ENCODE measurements at regions not wholly inside any gene's neighbourhood (a gene's known extent, or its start where the extent isn't known, plus 50 kb on each side); places are given as distances from the start of the nearest gene placed in this dataset.

GRCh38 chr7:109522585-109522984 is 952.9 kb downstream of the DNAJB9 start:
- TF ChIP-seq POLR2A (IDR thresholded peaks at IDR 0.05) (no peak), POLR2AphosphoS5 (IDR thresholded peaks at IDR 0.05; ENCODE audit: insufficient read depth in 1 of 2, low read depth in 1 of 2) (no peak), CTCF (IDR thresholded peaks at IDR 0.05) (no peak)
